ENCODE measurements at regions not wholly inside any gene's neighbourhood (a gene's known extent, or its start where the extent isn't known, plus 50 kb on each side); places are given as distances from the start of the nearest gene placed in this dataset.
"Not testable (repeated sequence)": the region's sequence is repeated elsewhere in the genome, so short reads cannot be mapped to it uniquely, and the experiment has no call there.

DNA sequence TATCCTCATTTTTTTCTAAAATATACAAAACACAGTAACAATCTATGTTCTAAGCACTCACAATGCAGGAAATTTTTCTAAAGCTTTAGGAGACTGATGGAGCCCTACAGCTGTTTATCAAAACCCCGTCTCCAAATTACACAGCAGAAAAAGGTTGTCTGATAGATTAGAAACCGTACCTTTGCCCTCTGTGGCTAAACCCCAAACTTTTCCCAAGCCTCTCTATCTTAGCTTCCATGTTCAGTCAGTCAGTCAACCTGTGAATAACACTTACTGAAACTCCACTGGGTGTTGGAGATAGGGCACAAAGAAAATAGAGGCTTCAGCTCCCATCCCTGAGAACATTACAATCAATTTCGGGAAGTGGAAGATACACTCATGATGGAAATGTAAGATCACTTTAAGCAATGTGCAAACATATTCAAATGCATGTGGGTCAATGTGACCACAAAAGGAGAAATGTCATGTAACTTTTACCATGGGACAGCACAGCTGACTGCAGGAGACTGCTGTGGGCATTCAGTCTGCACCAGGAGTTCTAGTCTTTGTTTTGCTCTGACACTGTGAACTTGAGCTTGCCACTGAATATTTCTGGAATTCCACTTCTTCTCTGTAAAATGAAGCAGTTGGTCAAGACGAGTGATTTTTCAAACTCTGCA lies 279.5 kb upstream of the PIK3R1 start:
- H3K4me3 ChIP-seq (ENCODE audit: low read depth, low read length) = no peak overlapping the region
- TF ChIP-seq, protein P1, sequence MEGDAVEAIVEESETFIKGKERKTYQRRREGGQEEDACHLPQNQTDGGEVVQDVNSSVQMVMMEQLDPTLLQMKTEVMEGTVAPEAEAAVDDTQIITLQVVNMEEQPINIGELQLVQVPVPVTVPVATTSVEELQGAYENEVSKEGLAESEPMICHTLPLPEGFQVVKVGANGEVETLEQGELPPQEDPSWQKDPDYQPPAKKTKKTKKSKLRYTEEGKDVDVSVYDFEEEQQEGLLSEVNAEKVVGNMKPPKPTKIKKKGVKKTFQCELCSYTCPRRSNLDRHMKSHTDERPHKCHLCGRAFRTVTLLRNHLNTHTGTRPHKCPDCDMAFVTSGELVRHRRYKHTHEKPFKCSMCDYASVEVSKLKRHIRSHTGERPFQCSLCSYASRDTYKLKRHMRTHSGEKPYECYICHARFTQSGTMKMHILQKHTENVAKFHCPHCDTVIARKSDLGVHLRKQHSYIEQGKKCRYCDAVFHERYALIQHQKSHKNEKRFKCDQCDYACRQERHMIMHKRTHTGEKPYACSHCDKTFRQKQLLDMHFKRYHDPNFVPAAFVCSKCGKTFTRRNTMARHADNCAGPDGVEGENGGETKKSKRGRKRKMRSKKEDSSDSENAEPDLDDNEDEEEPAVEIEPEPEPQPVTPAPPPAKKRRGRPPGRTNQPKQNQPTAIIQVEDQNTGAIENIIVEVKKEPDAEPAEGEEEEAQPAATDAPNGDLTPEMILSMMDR (IDR thresholded peaks at IDR 0.05; ENCODE audit: insufficient read depth, low read depth, low read length) = no peak
- no peak for DNase-seq (ENCODE audit: low read depth)

GRCh38 chr5:67934976-67935375 lies 280.6 kb upstream of the PIK3R1 start:
- TF ChIP-seq, protein P1 (IDR thresholded peaks at IDR 0.05; ENCODE audit: insufficient read depth, low read depth, low read length) = no peak
- no peak for DNase-seq (ENCODE audit: low read depth)
- H3K4me3 ChIP-seq (ENCODE audit: low read depth, low read length) = no peak overlapping the region

DNA sequence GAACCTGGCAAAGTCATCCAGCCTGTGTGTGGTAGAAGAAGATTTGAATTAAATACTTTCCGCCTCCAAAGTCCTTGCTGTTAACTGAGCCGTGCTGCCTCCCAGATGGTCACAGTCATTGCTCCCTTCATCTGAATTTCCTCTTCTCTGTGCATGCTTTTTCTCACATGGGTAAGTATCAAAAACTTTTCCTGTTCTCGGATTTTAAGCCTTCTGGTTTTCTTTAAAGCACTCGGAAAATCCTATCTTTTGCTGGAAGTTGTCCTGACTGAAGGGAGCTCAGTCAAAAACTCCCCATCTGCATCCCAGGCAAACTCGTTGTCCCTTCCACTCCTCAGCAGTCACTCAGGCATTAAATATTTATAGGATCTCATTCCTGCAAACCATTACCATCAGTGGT lies 290.0 kb upstream of the PIK3R1 start:
- no peak for DNase-seq (ENCODE audit: low read depth)
- no peak overlapping the region for H3K4me3 ChIP-seq (ENCODE audit: low read depth, low read length)
- TF ChIP-seq, protein P1 (IDR thresholded peaks at IDR 0.05; ENCODE audit: insufficient read depth, low read depth, low read length) = no peak

DNA sequence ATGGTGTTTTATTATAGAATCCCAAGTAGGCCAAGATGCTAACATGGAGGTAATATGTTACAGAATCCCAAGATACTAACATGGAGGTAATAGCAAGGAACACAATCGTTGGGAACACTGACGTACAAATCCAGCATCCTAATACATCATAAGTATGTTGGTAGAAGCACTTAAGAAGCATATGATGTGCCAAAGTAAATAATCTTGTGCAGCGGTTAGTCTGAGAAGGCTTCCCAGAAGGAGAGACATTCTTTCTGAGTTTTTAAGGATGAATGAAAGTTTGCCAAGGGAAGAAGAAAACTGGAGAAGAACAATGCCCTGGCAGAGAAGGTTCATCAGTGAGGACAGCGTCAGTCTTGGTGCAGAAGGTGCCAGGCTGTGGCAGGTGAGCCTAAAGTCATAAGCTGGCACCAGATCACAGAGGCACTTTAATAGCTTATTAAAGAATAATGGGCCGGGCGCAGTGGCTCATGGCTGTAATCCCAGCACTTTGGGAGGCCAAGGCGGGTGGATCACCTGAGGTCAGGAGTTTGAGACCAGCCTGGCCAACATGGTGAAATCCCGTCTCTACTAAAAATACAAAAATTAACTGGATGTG lies 294.5 kb upstream of the PIK3R1 start:
- no peak overlapping the region for H3K4me3 ChIP-seq (ENCODE audit: low read depth, low read length)
- TF ChIP-seq, protein P1 (IDR thresholded peaks at IDR 0.05; ENCODE audit: insufficient read depth, low read depth, low read length) = no peak
- DNase-seq (ENCODE audit: low read depth) = no peak

- H3K4me3 ChIP-seq (ENCODE audit: low read depth, low read length); DNase-seq (ENCODE audit: low read depth): not testable (repeated sequence)
Observed at GRCh38 chr5:67919532-67919931, 296.0 kb upstream of the PIK3R1 start.

DNA sequence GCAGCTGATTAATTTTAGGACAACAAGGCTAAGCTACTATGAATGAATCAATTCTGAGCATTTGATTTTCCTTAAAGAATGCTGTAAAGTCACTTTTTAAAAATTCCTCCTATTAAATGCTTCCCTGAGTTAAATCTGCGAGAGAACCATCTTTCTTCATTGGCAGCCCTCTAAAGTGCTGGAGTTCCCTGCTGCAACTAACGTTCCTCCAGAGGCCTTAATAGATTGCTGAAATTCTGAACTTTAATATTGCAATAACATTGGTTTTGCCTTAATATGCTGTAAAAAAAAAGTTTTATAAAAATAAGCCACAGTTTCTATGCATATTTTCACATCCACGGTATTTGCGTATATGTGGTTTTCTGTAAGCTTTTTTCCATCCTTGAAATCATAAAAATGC lies 298.0 kb upstream of the PIK3R1 start:
- H3K4me3 ChIP-seq (ENCODE audit: low read depth, low read length) = no peak overlapping the region
- DNase-seq (ENCODE audit: low read depth) = no peak
- TF ChIP-seq, protein P1 (IDR thresholded peaks at IDR 0.05; ENCODE audit: insufficient read depth, low read depth, low read length) = no peak

DNA sequence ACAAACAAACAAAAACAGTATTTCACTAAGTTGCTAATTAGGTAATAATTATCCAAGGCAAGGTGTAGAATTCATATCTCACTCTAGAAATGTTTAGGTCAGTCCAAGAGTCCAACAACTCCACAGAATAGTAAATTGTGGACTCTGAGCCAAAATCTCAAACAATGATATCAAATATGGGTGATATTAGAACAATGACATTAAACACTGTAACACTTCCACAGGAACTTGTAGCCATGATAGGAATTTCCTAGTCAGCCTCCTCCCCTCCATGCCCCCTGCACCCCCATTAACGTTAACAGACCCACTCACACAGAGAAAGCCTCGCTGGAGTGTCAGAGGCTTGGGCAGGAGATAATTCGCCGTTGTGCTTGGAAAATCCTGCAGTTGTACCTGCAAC lies 305.0 kb upstream of the PIK3R1 start:
- TF ChIP-seq, protein P1 (IDR thresholded peaks at IDR 0.05; ENCODE audit: insufficient read depth, low read depth, low read length) = no peak
- no peak for DNase-seq (ENCODE audit: low read depth)
- H3K4me3 ChIP-seq (ENCODE audit: low read depth, low read length) = no peak overlapping the region
